Lung (tissue), 11 donors: ENCODE measurements at regions not wholly inside any gene's neighbourhood (a gene's known extent, or its start where the extent isn't known, plus 50 kb on each side); places are given as distances from the start of the nearest gene placed in this dataset.
"Not testable (repeated sequence)": the region's sequence is repeated elsewhere in the genome, so short reads cannot be mapped to it uniquely, and the experiment has no call there.

Experiments used
- ATAC-seq: fragments of 200-7000 bp; cut with Tn5 transposase; one replicate; pipeline ENCODE4 v1.9.1; 2020; ENCODE audit warnings: moderate number of reproducible peaks; ENCODE audit not compliant: insufficient read depth, low FRiP score
- DNase-seq, 3 donors: peaks; one replicate each; pipeline ENCODE4 v3.0.0-alpha.2; 2013 to 2017
- H3K27ac ChIP-seq, 2 donors: one replicate each; pipeline ENCODE4 v1.5.1; 2013; ENCODE audit warnings: mild to moderate bottlenecking in 2 of 2, moderate library complexity in 2 of 2, control low read depth in 1 of 2, inconsistent platforms in 1 of 2, low read depth in 1 of 2, low read length in 1 of 2
- H3K27me3 ChIP-seq, 3 donors: one replicate each; pipeline ENCODE4 v1.5.1; 2013; ENCODE audit warnings: low read length in 2 of 3; ENCODE audit not compliant: control insufficient read depth in 3 of 3, insufficient read depth in 3 of 3
- H3K36me3 ChIP-seq, 4 donors: one replicate each; pipeline ENCODE4 v1.5.1; 2013; ENCODE audit warnings: low read length in 4 of 4, mild to moderate bottlenecking in 1 of 4, moderate library complexity in 1 of 4; ENCODE audit not compliant: control insufficient read depth in 4 of 4, insufficient read depth in 4 of 4
- H3K4me1 ChIP-seq, 5 donors: one replicate each; pipeline ENCODE4 v1.5.1; 2013; ENCODE audit warnings: low read length in 5 of 5, mild to moderate bottlenecking in 2 of 5, moderate library complexity in 1 of 5; ENCODE audit not compliant: control insufficient read depth in 5 of 5, insufficient read depth in 5 of 5
- H3K4me3 ChIP-seq: one replicate; pipeline ENCODE4 v1.5.1; 2013; ENCODE audit warnings: mild to moderate bottlenecking, control low read depth, moderate library complexity
- H3K9ac ChIP-seq, 2 donors: one replicate each; pipeline ENCODE4 v1.5.1; 2013; ENCODE audit warnings: low read length in 2 of 2, control low read depth in 1 of 2; ENCODE audit not compliant: insufficient read depth in 1 of 2
- H3K9me3 ChIP-seq, 4 donors: one replicate each; pipeline ENCODE4 v1.5.1; 2013; ENCODE audit warnings: low read length in 3 of 4, mild to moderate bottlenecking in 1 of 4, moderate library complexity in 1 of 4; ENCODE audit not compliant: control insufficient read depth in 4 of 4, insufficient read depth in 3 of 4
- WGBS, 2 donors: extraction: QIAGEN DNeasy Blood & Tissue Kit; methylation state at CpG; one replicate each; pipeline ENCODE4 v1.1.7; 2013; 5-methylcytosine and 5-hydroxymethylcytosine counted together
- TF ChIP-seq, protein P1 (sequence below): IDR thresholded peaks from 2 replicates; pipeline ENCODE4 v1.5.1; 2012; ENCODE audit warnings: mild to moderate bottlenecking; ENCODE audit errors: control extremely low read depth, extremely low read depth
- donor health status: control.
- donor health status: control.
- donor health status: Bipolar disorder and iron deficiency.
- donor health status: healthy.
- donor health status: DM: yes; HTN: yes; CAD: no.

DNA sequence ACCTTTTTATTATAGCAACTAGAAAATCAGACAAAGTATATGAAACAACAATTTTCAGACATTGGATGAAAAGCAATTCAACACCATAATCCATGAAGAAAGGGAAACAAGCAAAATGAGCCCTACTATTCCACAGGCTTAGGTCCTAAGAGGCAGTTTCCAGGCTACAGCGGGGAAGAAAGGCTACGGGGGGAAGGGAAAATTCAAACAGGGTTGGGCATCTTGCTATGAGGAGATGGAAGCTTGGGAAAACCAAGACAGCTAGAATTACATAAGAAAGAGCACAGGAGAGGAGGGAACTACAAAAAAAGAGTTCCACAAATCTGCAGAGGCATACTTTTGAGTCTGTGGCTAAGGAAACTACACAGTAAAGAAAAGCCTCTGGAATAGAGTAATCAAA is 356.0 kb upstream of the CLEC14A start:
- no peak overlapping the region for H3K9ac ChIP-seq
- ATAC-seq, result no peak
- no peaks in the 10 kb centered on the region for H3K27me3 ChIP-seq
- WGBS, 2 donors, result 90 to 94% methylated on average over 2 of the region's 2 CpGs
- H3K9me3 ChIP-seq, result peaks cover 0 to 1% (median 0%) of the 10 kb centered on the region in 4 donors
- no peak overlapping the region for H3K27ac ChIP-seq
- TF ChIP-seq, protein P1, sequence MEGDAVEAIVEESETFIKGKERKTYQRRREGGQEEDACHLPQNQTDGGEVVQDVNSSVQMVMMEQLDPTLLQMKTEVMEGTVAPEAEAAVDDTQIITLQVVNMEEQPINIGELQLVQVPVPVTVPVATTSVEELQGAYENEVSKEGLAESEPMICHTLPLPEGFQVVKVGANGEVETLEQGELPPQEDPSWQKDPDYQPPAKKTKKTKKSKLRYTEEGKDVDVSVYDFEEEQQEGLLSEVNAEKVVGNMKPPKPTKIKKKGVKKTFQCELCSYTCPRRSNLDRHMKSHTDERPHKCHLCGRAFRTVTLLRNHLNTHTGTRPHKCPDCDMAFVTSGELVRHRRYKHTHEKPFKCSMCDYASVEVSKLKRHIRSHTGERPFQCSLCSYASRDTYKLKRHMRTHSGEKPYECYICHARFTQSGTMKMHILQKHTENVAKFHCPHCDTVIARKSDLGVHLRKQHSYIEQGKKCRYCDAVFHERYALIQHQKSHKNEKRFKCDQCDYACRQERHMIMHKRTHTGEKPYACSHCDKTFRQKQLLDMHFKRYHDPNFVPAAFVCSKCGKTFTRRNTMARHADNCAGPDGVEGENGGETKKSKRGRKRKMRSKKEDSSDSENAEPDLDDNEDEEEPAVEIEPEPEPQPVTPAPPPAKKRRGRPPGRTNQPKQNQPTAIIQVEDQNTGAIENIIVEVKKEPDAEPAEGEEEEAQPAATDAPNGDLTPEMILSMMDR, result no peak
- H3K36me3 ChIP-seq, result no peaks in the 10 kb centered on the region
- H3K4me3 ChIP-seq, result no peak overlapping the region
- no peak for DNase-seq
- peaks cover 0 to 3% (median 0%) of the 10 kb centered on the region in 5 donors for H3K4me1 ChIP-seq

DNA sequence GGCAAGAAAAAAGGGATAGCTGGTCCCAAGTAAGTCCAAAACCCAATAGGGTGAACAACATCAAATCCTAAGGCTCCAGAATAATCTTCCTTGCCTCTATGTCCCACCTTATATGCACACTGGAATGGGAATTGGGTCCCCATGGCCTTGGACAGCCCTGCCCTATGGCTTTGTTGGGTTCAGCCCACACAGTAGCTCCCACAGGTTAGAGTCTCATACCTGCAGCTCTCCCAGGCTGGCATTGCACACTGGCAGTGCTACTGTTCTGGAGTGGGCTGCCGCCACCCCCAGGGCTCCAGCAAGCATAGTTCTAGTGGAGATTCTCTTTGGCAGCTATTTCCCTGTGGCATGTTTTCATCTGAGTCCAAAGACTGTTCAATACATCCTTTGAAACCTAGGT is 352.4 kb upstream of the CLEC14A start:
- WGBS, 2 donors, result 94 to 100% methylated on average over 1 of the region's 1 CpG
- TF ChIP-seq, protein P1, result no peak

DNA sequence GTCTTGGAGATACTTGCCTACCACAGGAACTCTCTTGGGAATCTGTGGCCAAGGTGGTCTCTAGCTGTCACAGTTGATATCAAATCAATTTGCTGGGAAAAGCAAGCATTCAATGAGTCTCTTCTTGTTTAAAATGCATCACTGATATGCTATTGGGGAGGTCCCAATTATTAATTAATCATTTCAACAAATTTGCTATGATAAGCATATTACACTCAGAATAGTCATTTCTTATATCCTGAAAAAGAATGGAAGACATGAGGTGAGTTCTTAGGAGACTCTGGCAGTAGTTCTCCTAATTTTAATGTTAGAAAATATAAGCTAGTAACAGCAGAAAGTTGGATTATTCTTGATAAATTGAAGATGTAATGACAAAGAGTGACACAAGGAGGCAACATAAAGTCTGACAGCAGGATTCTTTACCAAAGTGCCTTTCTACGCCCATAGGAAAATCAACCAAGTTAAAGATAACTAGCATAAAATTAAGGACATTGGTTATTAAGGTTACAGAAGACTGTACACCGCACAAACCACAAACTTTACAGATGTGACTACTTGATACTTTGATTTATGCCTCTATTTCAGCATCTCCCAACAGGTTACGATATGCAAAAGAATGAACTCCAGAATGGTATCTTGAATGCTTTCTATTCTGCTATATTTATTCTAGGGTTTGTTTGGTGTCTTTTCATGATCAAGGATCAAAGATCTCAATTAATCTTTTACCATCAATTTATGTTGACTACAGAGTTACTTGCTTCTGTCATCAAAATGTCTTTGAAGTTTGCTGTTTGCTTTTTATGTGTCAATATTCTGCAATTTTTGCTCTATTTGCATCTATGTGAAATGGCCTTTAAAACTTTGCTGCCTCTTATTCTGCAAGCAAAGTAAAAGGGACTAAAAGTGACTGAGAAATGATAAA is 349.6 kb upstream of the CLEC14A start:
- WGBS, 2 donors, result 89 to 90% methylated on average over 3 of the region's 3 CpGs
- DNase-seq (peak in 1 of 3 donors; percentile 4), ATAC-seq (no peak)
- H3K4me1 ChIP-seq, result no peaks in the 10 kb centered on the region
- no peak overlapping the region for H3K9ac ChIP-seq
- no peak overlapping the region for H3K4me3 ChIP-seq
- H3K36me3 ChIP-seq, result no peaks in the 10 kb centered on the region
- no peak overlapping the region for H3K27ac ChIP-seq
- peaks cover 0 to 1% (median 0%) of the 10 kb centered on the region in 4 donors for H3K9me3 ChIP-seq
- TF ChIP-seq, protein P1, result no peak
- no peaks in the 10 kb centered on the region for H3K27me3 ChIP-seq

More for the DNA sequence above, 352.4 kb upstream of the CLEC14A start:
- Histone ChIP-seq H3K27ac (no peak overlapping the region), H3K4me3 (no peak overlapping the region), H3K36me3 (no peaks in the 10 kb centered on the region), H3K27me3 (no peaks in the 10 kb centered on the region), H3K9ac (no peak overlapping the region), H3K4me1 (no peaks in the 10 kb centered on the region), H3K9me3 (peaks cover 0 to 1% (median 0%) of the 10 kb centered on the region in 4 donors)
- DNase-seq (no peak), ATAC-seq (no peak)

DNA sequence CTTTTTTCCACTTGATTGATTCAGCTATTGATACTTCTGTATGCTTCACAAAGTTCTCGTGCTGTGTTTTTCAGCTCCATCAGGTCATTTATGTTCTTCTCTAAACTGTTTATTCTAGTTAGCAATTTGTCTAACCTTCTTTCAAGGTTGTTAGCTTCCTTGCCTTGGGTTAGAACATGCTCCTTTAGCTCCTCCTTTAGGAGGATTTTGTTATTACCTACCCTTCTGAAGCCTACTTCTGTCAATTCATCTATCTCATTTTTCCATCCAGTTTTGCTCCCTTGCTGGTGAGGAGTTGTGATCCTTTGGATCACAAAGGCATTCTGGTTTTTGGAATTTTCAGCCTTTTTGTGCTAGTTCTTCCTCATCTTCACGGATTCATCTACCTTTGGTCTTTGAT is 344.7 kb upstream of the CLEC14A start:
- ATAC-seq, H3K4me3 ChIP-seq, H3K27ac ChIP-seq, H3K4me1 ChIP-seq, H3K27me3 ChIP-seq, DNase-seq, H3K36me3 ChIP-seq, H3K9me3 ChIP-seq, H3K9ac ChIP-seq: not testable (repeated sequence)
- WGBS, 2 donors, result 72 to 83% methylated on average over 2 of the region's 2 CpGs
